Activated gamma-delta T cell (primary cell): ENCODE measurements at regions not wholly inside any gene's neighbourhood (a gene's known extent, or its start where the extent isn't known, plus 50 kb on each side); places are given as distances from the start of the nearest gene placed in this dataset.

ENCODE experiments used
- DNase-seq: peaks from one replicate; lab custom pipeline; 2025; lab: John Stamatoyannopoulos, UW

DNA sequence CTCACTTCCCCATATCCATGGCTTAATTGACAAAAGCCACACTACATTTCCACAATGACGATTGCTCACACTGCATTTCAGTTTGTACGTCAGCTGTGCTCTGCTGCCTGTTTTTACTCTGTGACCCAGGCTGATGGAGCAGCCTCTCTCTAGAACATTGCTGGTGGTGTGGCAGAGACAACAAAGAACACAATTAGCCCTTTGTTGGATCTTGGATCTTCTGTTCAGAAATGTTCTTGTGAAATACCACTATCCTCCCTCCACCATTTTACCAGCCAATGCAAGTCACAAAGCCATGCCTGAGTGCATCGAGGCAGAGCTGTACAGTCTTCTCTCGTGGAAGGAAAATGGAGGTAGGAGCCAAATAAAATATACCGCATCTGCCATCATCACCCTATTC lies 56.9 kb upstream of the TBC1D5 start:
- no peak for DNase-seq

DNA sequence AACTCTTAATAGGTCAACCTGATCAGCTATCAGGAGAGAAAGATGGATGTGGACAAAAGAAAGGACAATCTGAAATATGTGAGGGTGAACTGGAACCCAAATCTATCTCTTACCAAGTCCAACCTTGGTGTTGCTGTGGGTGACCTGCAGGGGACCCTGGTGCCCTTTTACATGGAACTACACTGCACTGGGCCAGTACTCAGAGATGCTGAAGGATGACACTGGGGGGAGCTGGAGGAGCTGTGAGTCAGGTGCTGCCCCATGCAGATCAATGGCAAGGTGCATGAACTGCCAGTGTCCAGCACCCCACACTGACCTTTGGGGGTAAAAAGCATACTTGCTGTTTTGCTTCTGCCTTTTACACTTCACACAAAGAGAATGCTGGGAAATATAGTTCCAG lies 55.6 kb upstream of the TBC1D5 start:
- no peak for DNase-seq

DNA sequence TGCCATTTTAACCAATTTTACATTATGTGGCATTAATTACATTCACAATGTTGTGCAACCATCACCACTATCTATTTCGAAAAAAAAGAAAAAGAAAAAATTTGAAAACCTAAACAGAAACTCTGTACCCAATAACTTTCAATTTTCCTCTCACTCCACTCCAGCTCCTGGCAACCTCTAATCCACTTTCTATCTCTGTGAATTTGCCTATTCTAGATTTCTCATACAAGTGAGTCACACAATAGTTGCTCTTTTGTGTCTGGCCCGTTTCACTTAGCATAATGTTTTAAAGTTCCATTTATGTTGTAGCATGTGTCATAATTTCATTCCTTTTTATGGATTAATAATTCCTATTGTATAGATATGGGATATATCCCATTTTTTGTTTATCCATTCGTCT lies 53.3 kb upstream of the TBC1D5 start:
- no peak for DNase-seq

DNA sequence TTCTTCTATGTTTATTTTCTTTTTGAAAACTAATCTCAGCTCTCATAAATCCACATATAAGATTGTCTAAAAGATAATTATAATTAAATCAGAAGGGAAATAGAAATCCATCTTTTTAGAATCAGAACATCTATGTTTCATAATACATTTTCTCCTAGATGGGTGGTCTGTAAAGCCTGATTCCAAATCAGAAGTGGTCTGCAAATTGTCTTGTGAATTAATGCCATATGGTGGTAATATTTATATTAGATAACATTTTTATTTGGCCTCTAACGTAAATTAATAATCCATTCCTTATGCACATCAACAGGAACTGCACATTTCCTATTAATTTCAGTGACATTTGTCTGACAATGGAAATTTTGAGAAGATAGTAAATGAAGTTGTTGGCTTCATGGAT lies 52.8 kb upstream of the TBC1D5 start:
- DNase-seq: no peak

DNA sequence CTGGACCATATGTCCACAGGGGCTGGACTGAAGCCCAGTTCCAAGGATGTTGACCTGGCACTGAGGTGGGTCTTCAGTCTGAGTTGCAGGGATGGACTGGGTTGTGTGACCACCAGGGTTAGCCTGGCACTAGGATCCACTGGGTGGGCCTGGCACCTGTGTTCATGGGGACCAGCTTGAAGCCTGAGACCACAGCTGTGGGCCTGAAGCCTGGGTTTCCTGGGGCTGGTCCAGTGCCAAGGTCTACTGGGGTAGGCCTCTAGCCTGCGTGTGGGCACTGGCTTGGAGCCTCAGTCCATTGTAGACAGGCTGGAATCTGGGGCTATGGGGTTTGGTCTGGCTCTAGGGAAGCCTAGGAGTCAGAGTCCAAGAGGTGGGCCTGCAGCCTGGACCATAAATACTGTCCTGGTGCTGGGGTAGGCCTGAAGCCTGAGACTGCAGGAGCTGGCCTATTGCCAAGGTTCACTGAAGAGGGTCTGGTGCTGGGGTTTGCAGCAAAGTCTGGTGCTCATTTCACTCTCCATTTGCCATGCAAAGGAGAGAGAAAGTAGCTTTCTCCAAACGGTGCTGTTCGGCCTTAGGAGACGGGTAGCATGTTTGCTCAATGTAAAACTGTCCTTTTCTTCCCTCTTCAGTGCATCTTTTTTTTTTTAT lies 51.2 kb upstream of the TBC1D5 start:
- no peak for DNase-seq
